Smooth muscle cell (in vitro differentiated cells): ENCODE measurements at regions not wholly inside any gene's neighbourhood (a gene's known extent, or its start where the extent isn't known, plus 50 kb on each side); places are given as distances from the start of the nearest gene placed in this dataset.
"Not testable (repeated sequence)": the region's sequence is repeated elsewhere in the genome, so short reads cannot be mapped to it uniquely, and the experiment has no call there.

Experiments used
- DNase-seq: peaks from one replicate; lab custom pipeline; 2025; ENCODE audit not compliant: unreplicated experiment; lab: John Stamatoyannopoulos, UW
- H2AFZ ChIP-seq: fragments of 200-600 bp; sonication (generic); 2 replicates; pipeline ENCODE4 v1.6.0; 2016; ENCODE audit warnings: antibody characterized with exemption, low read depth, mild to moderate bottlenecking
- H3F3A ChIP-seq: fragments of 200-600 bp; sonication (generic); 2 replicates; pipeline ENCODE4 v1.6.0; 2017; ENCODE audit warnings: antibody characterized with exemption, low read depth
- H3K27ac ChIP-seq: fragments of 200-600 bp; sonication (generic); 2 replicates; pipeline ENCODE4 v1.5.1; 2016; ENCODE audit warnings: low read depth, mild to moderate bottlenecking
- H3K27me3 ChIP-seq: fragments of 200-600 bp; sonication (generic); 2 replicates; pipeline ENCODE4 v1.6.1; 2016; ENCODE audit warnings: low read depth, mild to moderate bottlenecking
- H3K36me3 ChIP-seq: fragments of 200-600 bp; sonication (generic); 2 replicates; pipeline ENCODE4 v1.5.1; 2016; ENCODE audit warnings: low read depth
- H3K4me1 ChIP-seq: fragments of 200-600 bp; sonication (generic); 2 replicates; pipeline ENCODE4 v1.5.1; 2016; ENCODE audit warnings: low read depth
- H3K4me2 ChIP-seq: fragments of 200-600 bp; sonication (generic); 2 replicates; pipeline ENCODE4 v1.6.0; 2016; ENCODE audit warnings: mild to moderate bottlenecking
- H3K4me3 ChIP-seq: fragments of 200-600 bp; sonication (generic); 2 replicates; pipeline ENCODE4 v1.5.1; 2016; ENCODE audit warnings: mild to moderate bottlenecking
- H3K79me2 ChIP-seq: fragments of 200-600 bp; sonication (generic); 2 replicates; pipeline ENCODE4 v1.6.0; 2016; ENCODE audit warnings: low read depth, mild to moderate bottlenecking
- H3K9ac ChIP-seq: fragments of 200-600 bp; sonication (generic); 2 replicates; pipeline ENCODE4 v1.6.0; 2016; ENCODE audit warnings: low read depth
- H3K9me3 ChIP-seq: fragments of 200-600 bp; sonication (generic); replicated peaks from 2 replicates; pipeline ENCODE4 v1.5.1; 2016; ENCODE audit warnings: low read depth
- H4K20me1 ChIP-seq: fragments of 200-600 bp; sonication (generic); 2 replicates; pipeline ENCODE4 v1.6.0; 2016; ENCODE audit warnings: low read depth
- CTCF ChIP-seq: fragments of 200-600 bp; sonication (generic); IDR thresholded peaks from 2 replicates; pipeline ENCODE4 v1.5.1; 2017; ENCODE audit warnings: borderline replicate concordance, mild to moderate bottlenecking, antibody characterized with exemption; ENCODE audit not compliant: insufficient read depth, poor library complexity, severe bottlenecking
- WGBS: methylation state at CpG from one replicate; pipeline ENCODE4 v1.1.7; 2016; ENCODE audit warnings: low lambda C conversion rate; 5-methylcytosine and 5-hydroxymethylcytosine counted together

- 83% methylated on average over 1 of the region's 1 CpG for WGBS
- Histone ChIP-seq H3K4me2 (no peak overlapping the region), H3K4me1 (no peaks in the 10 kb centered on the region), H2AFZ (no peak overlapping the region), H3F3A (no peaks in the 10 kb centered on the region), H3K27ac (no peak overlapping the region), H3K79me2 (no peaks in the 10 kb centered on the region), H4K20me1 (no peaks in the 10 kb centered on the region), H3K27me3 (no peaks in the 10 kb centered on the region), H3K9ac (no peak overlapping the region), H3K4me3 (no peak overlapping the region), H3K36me3 (no peaks in the 10 kb centered on the region), H3K9me3 (peaks cover 3% of the 10 kb centered on the region)
- no peak for DNase-seq
- no peak for TF ChIP-seq CTCF
These were observed 353.0 kb upstream of the RGS17 start for GRCh38 chr6:153484056-153484455.

- no peak for TF ChIP-seq CTCF
- 91% methylated on average over 6 of the region's 6 CpGs for whole genome bisulfite sequencing
These were observed 345.2 kb upstream of the RGS17 start for GRCh38 chr6:153476243-153476642.

GRCh38 chr6:153465050-153465449 is 334.0 kb upstream of the RGS17 start:
- 84% methylated on average over 2 of the region's 2 CpGs for WGBS
- H3K27me3 ChIP-seq, result no peaks in the 10 kb centered on the region
- no peak for TF ChIP-seq CTCF

More at GRCh38 chr6:153476243-153476642, 345.2 kb upstream of the RGS17 start:
- Histone ChIP-seq H3K9ac (no peak overlapping the region), H3F3A (no peaks in the 10 kb centered on the region), H3K4me2 (no peak overlapping the region), H3K4me3 (no peak overlapping the region), H3K9me3 (no peaks in the 10 kb centered on the region), H4K20me1 (no peaks in the 10 kb centered on the region), H3K79me2 (no peaks in the 10 kb centered on the region), H3K36me3 (no peaks in the 10 kb centered on the region), H3K4me1 (no peaks in the 10 kb centered on the region), H3K27me3 (no peaks in the 10 kb centered on the region), H3K27ac (no peak overlapping the region), H2AFZ (no peak overlapping the region)
- DNase-seq, result no peak

GRCh38 chr6:153449279-153449678 is 318.2 kb upstream of the RGS17 start:
- H3K79me2 ChIP-seq, result no peaks in the 10 kb centered on the region
- H3K36me3 ChIP-seq, result no peaks in the 10 kb centered on the region
- no peaks in the 10 kb centered on the region for H4K20me1 ChIP-seq
- no peak overlapping the region for H2AFZ ChIP-seq
- H3K9ac ChIP-seq, result no peak overlapping the region
- TF ChIP-seq CTCF, result no peak
- DNase-seq, result no peak
- H3K4me2 ChIP-seq, result no peak overlapping the region
- H3K27me3 ChIP-seq, result no peaks in the 10 kb centered on the region
- no peak overlapping the region for H3K4me3 ChIP-seq
- H3K27ac ChIP-seq, result no peak overlapping the region
- no peaks in the 10 kb centered on the region for H3K4me1 ChIP-seq
- H3F3A ChIP-seq, result no peaks in the 10 kb centered on the region
- no peaks in the 10 kb centered on the region for H3K9me3 ChIP-seq

More at GRCh38 chr6:153465050-153465449, 334.0 kb upstream of the RGS17 start:
- Histone ChIP-seq H3K9me3 (no peaks in the 10 kb centered on the region), H4K20me1 (no peaks in the 10 kb centered on the region), H3F3A (no peaks in the 10 kb centered on the region), H3K27ac (no peak overlapping the region), H3K9ac (no peak overlapping the region), H2AFZ (no peak overlapping the region), H3K4me2 (no peak overlapping the region), H3K4me3 (no peak overlapping the region), H3K4me1 (no peaks in the 10 kb centered on the region), H3K36me3 (no peaks in the 10 kb centered on the region), H3K79me2 (no peaks in the 10 kb centered on the region)
- DNase-seq, result no peak

GRCh38 chr6:153442749-153443148 is 311.7 kb upstream of the RGS17 start:
- H3K79me2 ChIP-seq, H3K9ac ChIP-seq, H3K4me3 ChIP-seq, H3K4me2 ChIP-seq, H3F3A ChIP-seq, H3K36me3 ChIP-seq, DNase-seq, H2AFZ ChIP-seq, H3K9me3 ChIP-seq, H4K20me1 ChIP-seq, H3K27me3 ChIP-seq, H3K27ac ChIP-seq, H3K4me1 ChIP-seq: not testable (repeated sequence)
- 84% methylated on average over 2 of the region's 2 CpGs for WGBS
